Bronchial epithelial cell (primary cell): ENCODE measurements at regions not wholly inside any gene's neighbourhood (a gene's known extent, or its start where the extent isn't known, plus 50 kb on each side); places are given as distances from the start of the nearest gene placed in this dataset.

ENCODE experiments used
- DNase-seq: peaks from one replicate; pipeline ENCODE4 v3.0.0-alpha.2; 2010; ENCODE audit warnings: low read depth
- FAIRE-seq: peaks from 2 replicates; lab custom pipeline; 2011; peaks lifted over from hg19 to GRCh38; lab: Jason Lieb, UNC
- H3K27me3 ChIP-seq: 2 replicates; pipeline ENCODE4 v1.5.1; 2011; ENCODE audit warnings: low read length; ENCODE audit not compliant: control insufficient read depth, insufficient read depth
- H3K36me3 ChIP-seq: 2 replicates; pipeline ENCODE4 v1.5.1; 2011; ENCODE audit warnings: low read length; ENCODE audit not compliant: control insufficient read depth, insufficient read depth
- H3K4me3 ChIP-seq: 2 replicates; pipeline ENCODE4 v1.5.1; 2011; ENCODE audit warnings: mild to moderate bottlenecking, low read depth, low read length, control low read depth
- CTCF ChIP-seq: IDR thresholded peaks from 2 replicates; pipeline ENCODE4 v1.5.1; 2011; ENCODE audit warnings: mild to moderate bottlenecking, moderate library complexity, low read length, control low read depth, inconsistent platforms; ENCODE audit not compliant: insufficient read depth, severe bottlenecking

- DNase-seq (no peak), FAIRE-seq (no peak)
- TF ChIP-seq CTCF = no peak
- Histone ChIP-seq H3K4me3 (no peak overlapping the region), H3K36me3 (no peaks in the 10 kb centered on the region), H3K27me3 (no peaks in the 10 kb centered on the region)
These were observed 186.2 kb upstream of the GRAMD2B start for GRCh38 chr5:126236994-126237393.

- FAIRE-seq (no peak), DNase-seq (no peak)
- TF ChIP-seq CTCF = no peak
- Histone ChIP-seq H3K36me3 (no peaks in the 10 kb centered on the region), H3K4me3 (no peak overlapping the region), H3K27me3 (no peaks in the 10 kb centered on the region)
These were observed 174.6 kb upstream of the GRAMD2B start for GRCh38 chr5:126248611-126249010.

GRCh38 chr5:126251024-126251423 lies 172.2 kb upstream of the GRAMD2B start:
- no peaks in the 10 kb centered on the region for H3K27me3 ChIP-seq
- DNase-seq = peak; percentile 10
- FAIRE-seq = no peak

GRCh38 chr5:126253406-126253805 lies 169.8 kb upstream of the GRAMD2B start:
- Histone ChIP-seq H3K4me3 (no peak overlapping the region), H3K36me3 (no peaks in the 10 kb centered on the region), H3K27me3 (no peaks in the 10 kb centered on the region)
- no peak for TF ChIP-seq CTCF
- FAIRE-seq (no peak), DNase-seq (no peak)

More at GRCh38 chr5:126251024-126251423, 172.2 kb upstream of the GRAMD2B start:
- no peaks in the 10 kb centered on the region for H3K36me3 ChIP-seq
- no peak for TF ChIP-seq CTCF
- no peak overlapping the region for H3K4me3 ChIP-seq

GRCh38 chr5:126263591-126264184 lies 159.5 kb upstream of the GRAMD2B start:
- no peak for FAIRE-seq
- Histone ChIP-seq H3K27me3 (no peaks in the 10 kb centered on the region), H3K4me3 (no peak overlapping the region), H3K36me3 (no peaks in the 10 kb centered on the region)
- no peak for DNase-seq
- no peak for TF ChIP-seq CTCF

GRCh38 chr5:126265917-126266316 lies 157.3 kb upstream of the GRAMD2B start:
- Histone ChIP-seq H3K4me3 (no peak overlapping the region), H3K36me3 (no peaks in the 10 kb centered on the region), H3K27me3 (no peaks in the 10 kb centered on the region)
- TF ChIP-seq CTCF = no peak
- DNase-seq (peak; percentile 9), FAIRE-seq (no peak)
